ENCODE measurements at regions not wholly inside any gene's neighbourhood (a gene's known extent, or its start where the extent isn't known, plus 50 kb on each side); places are given as distances from the start of the nearest gene placed in this dataset.

GRCh38 chr4:98720871-98721480 lies 62.6 kb upstream of the TSPAN5 start:
- TF ChIP-seq, protein P1, sequence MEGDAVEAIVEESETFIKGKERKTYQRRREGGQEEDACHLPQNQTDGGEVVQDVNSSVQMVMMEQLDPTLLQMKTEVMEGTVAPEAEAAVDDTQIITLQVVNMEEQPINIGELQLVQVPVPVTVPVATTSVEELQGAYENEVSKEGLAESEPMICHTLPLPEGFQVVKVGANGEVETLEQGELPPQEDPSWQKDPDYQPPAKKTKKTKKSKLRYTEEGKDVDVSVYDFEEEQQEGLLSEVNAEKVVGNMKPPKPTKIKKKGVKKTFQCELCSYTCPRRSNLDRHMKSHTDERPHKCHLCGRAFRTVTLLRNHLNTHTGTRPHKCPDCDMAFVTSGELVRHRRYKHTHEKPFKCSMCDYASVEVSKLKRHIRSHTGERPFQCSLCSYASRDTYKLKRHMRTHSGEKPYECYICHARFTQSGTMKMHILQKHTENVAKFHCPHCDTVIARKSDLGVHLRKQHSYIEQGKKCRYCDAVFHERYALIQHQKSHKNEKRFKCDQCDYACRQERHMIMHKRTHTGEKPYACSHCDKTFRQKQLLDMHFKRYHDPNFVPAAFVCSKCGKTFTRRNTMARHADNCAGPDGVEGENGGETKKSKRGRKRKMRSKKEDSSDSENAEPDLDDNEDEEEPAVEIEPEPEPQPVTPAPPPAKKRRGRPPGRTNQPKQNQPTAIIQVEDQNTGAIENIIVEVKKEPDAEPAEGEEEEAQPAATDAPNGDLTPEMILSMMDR (optimal IDR thresholded peaks at IDR 0.05 in 1 of 3, IDR thresholded peaks at IDR 0.05 in 1 of 3, conservative IDR thresholded peaks at IDR 0.05 in 1 of 3; ENCODE audit: extremely low read depth in 1 of 3, insufficient read depth in 2 of 3, low read length in 3 of 3), result no peak
- TF ChIP-seq EZH2 (IDR thresholded peaks at IDR 0.05; ENCODE audit: low read length), result no peak
